Right cardiac atrium (tissue), 5 donors: ENCODE measurements at regions not wholly inside any gene's neighbourhood (a gene's known extent, or its start where the extent isn't known, plus 50 kb on each side); places are given as distances from the start of the nearest gene placed in this dataset.
"Not testable (repeated sequence)": the region's sequence is repeated elsewhere in the genome, so short reads cannot be mapped to it uniquely, and the experiment has no call there.

Source experiments
- ATAC-seq, 2 donors: fragments of 200-7000 bp; cut with Tn5 transposase; one replicate each; pipeline versions ENCODE4 v1.8.0 to v1.9.1; 2020; ENCODE audit warnings: moderate library complexity in 2 of 2, mild to moderate bottlenecking in 1 of 2
- DNase-seq, 3 donors: peaks; one replicate each; pipeline ENCODE4 v3.0.0-alpha.2; 2020
- H3K27ac ChIP-seq: one replicate; pipeline ENCODE4 v1.5.1; 2013; ENCODE audit warnings: mild to moderate bottlenecking, low read length, control low read depth, moderate library complexity
- H3K27me3 ChIP-seq: one replicate; pipeline ENCODE4 v1.6.1; 2013; ENCODE audit not compliant: control insufficient read depth, insufficient read depth
- H3K4me1 ChIP-seq: one replicate; pipeline ENCODE4 v1.6.1; 2013; ENCODE audit warnings: low read length; ENCODE audit not compliant: control insufficient read depth, insufficient read depth
- H3K4me3 ChIP-seq: one replicate; pipeline ENCODE4 v1.5.1; 2013; ENCODE audit warnings: low read length, control low read depth
- H3K9me3 ChIP-seq: one replicate; pipeline ENCODE4 v1.6.1; 2013; ENCODE audit warnings: low read length; ENCODE audit not compliant: control insufficient read depth
- WGBS: extraction: QIAGEN DNeasy Blood & Tissue Kit; methylation state at CpG from one replicate; pipeline ENCODE4 v1.1.7; 2013; 5-methylcytosine and 5-hydroxymethylcytosine counted together
- intact Hi-C, 4 donors: fragments of 100-400 bp; cut with DNase I; formaldehyde crosslinking; loops; one replicate each; pipeline versions ENCODE4 v1.11.0 to v1.14.0; 2022 to 2023
- donor health status: healthy with polysubstance abuse.
- donor health status: DM: no; HTN: yes; CAD: no.
- donor health status: DM: no; HTN: no; CAD: no.
- donor health status: DM: no; HTN: yes; CAD: no; lungs with severe emphysema.
- donor health status: DM: yes; HTN: yes; CAD: no.

GRCh38 chr14:83041224-83041623 is 1507.6 kb upstream of the SEL1L start:
- Histone ChIP-seq H3K27ac (no peak overlapping the region), H3K4me1 (no peaks in the 10 kb centered on the region), H3K4me3 (no peak overlapping the region), H3K9me3 (no peaks in the 10 kb centered on the region), H3K27me3 (no peaks in the 10 kb centered on the region)
- WGBS = 83% methylated on average over 2 of the region's 2 CpGs
- DNase-seq (no peak), ATAC-seq (no peak)
- intact Hi-C loops = no loop called here

GRCh38 chr14:83042858-83043257 is 1509.2 kb upstream of the SEL1L start:
- WGBS = 42% methylated on average over 2 of the region's 2 CpGs
- Histone ChIP-seq H3K4me3 (no peak overlapping the region), H3K27ac (no peak overlapping the region), H3K4me1 (no peaks in the 10 kb centered on the region), H3K9me3 (no peaks in the 10 kb centered on the region), H3K27me3 (no peaks in the 10 kb centered on the region)
- intact Hi-C loops = no loop called here
- ATAC-seq (no peak), DNase-seq (no peak)

GRCh38 chr14:83044001-83044400 is 1510.3 kb upstream of the SEL1L start:
- WGBS = 44% methylated on average over 1 of the region's 1 CpG
- H3K9me3 ChIP-seq = no peaks in the 10 kb centered on the region
- intact Hi-C loops = no loop called here
- no peak overlapping the region for H3K4me3 ChIP-seq
- H3K27ac ChIP-seq = no peak overlapping the region
- no peaks in the 10 kb centered on the region for H3K27me3 ChIP-seq
- H3K4me1 ChIP-seq = no peaks in the 10 kb centered on the region
- no peak for ATAC-seq
- no peak for DNase-seq

GRCh38 chr14:83047059-83047830 is 1513.6 kb upstream of the SEL1L start:
- ATAC-seq (no peak), DNase-seq (no peak)
- Histone ChIP-seq H3K4me3 (no peak overlapping the region), H3K4me1 (no peaks in the 10 kb centered on the region), H3K9me3 (no peaks in the 10 kb centered on the region), H3K27me3 (no peaks in the 10 kb centered on the region), H3K27ac (no peak overlapping the region)
- WGBS = 35% methylated on average over 2 of the region's 2 CpGs
- intact Hi-C loops = no loop called here

- 93% methylated on average over 1 of the region's 1 CpG for WGBS
- intact Hi-C loops = no loop called here
- ATAC-seq (no peak), DNase-seq (no peak)
- Histone ChIP-seq H3K9me3 (no peaks in the 10 kb centered on the region), H3K4me3 (no peak overlapping the region), H3K27me3 (no peaks in the 10 kb centered on the region), H3K4me1 (no peaks in the 10 kb centered on the region), H3K27ac (no peak overlapping the region)
Measured at GRCh38 chr14:83053022-83053710, 1519.5 kb upstream of the SEL1L start.

- H3K9me3 ChIP-seq = no peaks in the 10 kb centered on the region
- no peaks in the 10 kb centered on the region for H3K4me1 ChIP-seq
- ATAC-seq (no peak), DNase-seq (no peak)
- no peak overlapping the region for H3K4me3 ChIP-seq
- no peak overlapping the region for H3K27ac ChIP-seq
- intact Hi-C loops = no loop called here
- WGBS = 72% methylated on average over 1 of the region's 1 CpG
- H3K27me3 ChIP-seq = no peaks in the 10 kb centered on the region
Measured at GRCh38 chr14:83058068-83058467, 1524.4 kb upstream of the SEL1L start.

GRCh38 chr14:83071888-83072501 is 1538.3 kb upstream of the SEL1L start:
- 53% methylated on average over 5 of the region's 5 CpGs for WGBS
- intact Hi-C loops = no loop called here
- DNase-seq (no peak), ATAC-seq (no peak)
- Histone ChIP-seq H3K27me3 (no peaks in the 10 kb centered on the region), H3K4me1 (no peaks in the 10 kb centered on the region), H3K27ac (no peak overlapping the region), H3K9me3 (no peaks in the 10 kb centered on the region), H3K4me3 (no peak overlapping the region)

GRCh38 chr14:83085136-83085535 is 1551.5 kb upstream of the SEL1L start:
- Histone ChIP-seq H3K27me3 (no peaks in the 10 kb centered on the region), H3K4me3 (no peak overlapping the region), H3K4me1 (no peaks in the 10 kb centered on the region), H3K9me3 (no peaks in the 10 kb centered on the region), H3K27ac (no peak overlapping the region)
- WGBS = 45% methylated on average over 4 of the region's 4 CpGs
- ATAC-seq (no peak), DNase-seq (no peak)
- intact Hi-C loops = no loop called here

- no peak overlapping the region for H3K27ac ChIP-seq
- no peaks in the 10 kb centered on the region for H3K4me1 ChIP-seq
- no peaks in the 10 kb centered on the region for H3K9me3 ChIP-seq
- no peaks in the 10 kb centered on the region for H3K27me3 ChIP-seq
- H3K4me3 ChIP-seq = no peak overlapping the region
- WGBS = 56% methylated on average over 1 of the region's 1 CpG
- DNase-seq (no peak), ATAC-seq (no peak)
- intact Hi-C loops = no loop called here
Measured at GRCh38 chr14:83085725-83086124, 1552.1 kb upstream of the SEL1L start.

GRCh38 chr14:83091991-83092956 is 1558.6 kb upstream of the SEL1L start:
- H3K27ac ChIP-seq, intact Hi-C loops, H3K4me1 ChIP-seq, H3K4me3 ChIP-seq, H3K9me3 ChIP-seq, H3K27me3 ChIP-seq: not testable (repeated sequence)
- DNase-seq (peak; percentile 12 to 75 (median 70)), ATAC-seq (peak in 1 of 2 donors; percentile 65)
- WGBS = 37% methylated on average over 47 of the region's 47 CpGs
